K562 (cell line): ENCODE measurements at regions not wholly inside any gene's neighbourhood (a gene's known extent, or its start where the extent isn't known, plus 50 kb on each side); places are given as distances from the start of the nearest gene placed in this dataset.

Source experiments
- ATAC-seq: fragments of 200-7000 bp; cut with Tn5 transposase; 3 replicates; pipeline ENCODE4 v1.9.1; 2020; ENCODE audit warnings: moderate library complexity
- BruUV-seq: library from RNA; stranded (reverse); fragments of 400-500 nt; replicated peaks from 2 replicates; lab custom pipeline; 2021; lab: Mats Ljungman, UMichigan
- CTCF ChIA-PET: fragments of 300-600 bp; formaldehyde crosslinking; extraction: SDS; loops from one replicate; lab custom pipeline; 2021; ENCODE audit warnings: low intra/inter-chr PET ratio; lab: Yijun Ruan, JAX
- POLR2A ChIA-PET: fragments of 300-600, 350-650 bp; sonication (Branson Sonifier 250); formaldehyde crosslinking; extraction: SDS; loops from one replicate; lab custom pipeline; 2021; ENCODE audit warnings: antibody characterized with exemption, inconsistent platforms; lab: Yijun Ruan, JAX
- DNase-seq, 4 experiments: peaks; one replicate each; pipeline versions ENCODE4 v3.0.0 to v3.0.0-alpha.2; 2011 to 2018; ENCODE audit warnings: low spot score in 3 of 4, mixed read lengths in 3 of 4; ENCODE audit errors: extremely low read depth in 1 of 4
- FAIRE-seq: peaks from 2 replicates; lab custom pipeline; 2011; peaks lifted over from hg19 to GRCh38; lab: Jason Lieb, UNC
- H2AFZ ChIP-seq: 2 replicates; pipeline ENCODE4 v1.6.0; 2011; ENCODE audit warnings: low read depth, low read length, control low read depth, inconsistent platforms
- H3K27ac ChIP-seq: fragments of 200-600 bp; 3 replicates; pipeline ENCODE4 v1.8.0; 2011; ENCODE audit warnings: low read depth, mild to moderate bottlenecking, control low read depth, inconsistent platforms, low read length, moderate library complexity, mixed read lengths; ENCODE audit errors: extremely low read depth
- H3K27me3 ChIP-seq, 2 experiments: fragments of 300-600 bp in 1 of 2; 2 replicates in 1 of 2; 3 replicates in 1 of 2; pipeline versions ENCODE4 v1.6.0 to v1.8.0; 2011; ENCODE audit warnings: inconsistent platforms in 2 of 2, low read length in 2 of 2, mild to moderate bottlenecking in 1 of 2, mixed read lengths in 1 of 2, moderate library complexity in 1 of 2; ENCODE audit not compliant: control insufficient read depth in 2 of 2, insufficient read depth in 2 of 2
- H3K36me3 ChIP-seq: fragments of 300-600 bp; 3 replicates; pipeline ENCODE4 v1.8.0; 2011; ENCODE audit warnings: mild to moderate bottlenecking, low read length, inconsistent platforms; ENCODE audit not compliant: control insufficient read depth, insufficient read depth
- H3K4me1 ChIP-seq, 2 experiments: fragments of 200-600 bp in 1 of 2; replicated peaks in 1 of 2; 2 replicates in 1 of 2; 3 replicates in 1 of 2; pipeline versions ENCODE4 v1.5.1 to v1.8.0; 2011; ENCODE audit warnings: inconsistent platforms in 2 of 2, low read length in 2 of 2, mild to moderate bottlenecking in 1 of 2, mixed read lengths in 1 of 2, moderate library complexity in 1 of 2; ENCODE audit not compliant: control insufficient read depth in 2 of 2, insufficient read depth in 2 of 2
- H3K4me2 ChIP-seq: 2 replicates; pipeline ENCODE4 v1.6.1; 2011; ENCODE audit warnings: low read length, control low read depth, inconsistent platforms, mixed read lengths; ENCODE audit not compliant: insufficient read depth
- H3K4me3 ChIP-seq: fragments of 200-600 bp; sonication (generic), shearing (Covaris generic); 2 replicates; pipeline ENCODE4 v1.5.1; 2016; ENCODE audit warnings: control low read depth, inconsistent platforms
- H3K79me2 ChIP-seq: fragments of 200-600 bp; 3 replicates; pipeline ENCODE4 v1.8.0; 2011; ENCODE audit warnings: low read length, inconsistent platforms; ENCODE audit not compliant: control insufficient read depth, insufficient read depth
- H3K9ac ChIP-seq, 2 experiments: 2 replicates each; pipeline versions ENCODE4 v1.6.0 to v1.6.1; 2011; ENCODE audit warnings: low read depth in 2 of 2, low read length in 2 of 2, control low read depth in 1 of 2, inconsistent platforms in 1 of 2, mild to moderate bottlenecking in 1 of 2, mixed read lengths in 1 of 2; ENCODE audit not compliant: insufficient read depth in 1 of 2
- H3K9me1 ChIP-seq: one replicate; pipeline ENCODE4 v1.6.0; 2011; ENCODE audit warnings: inconsistent platforms, mild to moderate bottlenecking, low read length, moderate library complexity; ENCODE audit not compliant: control insufficient read depth, insufficient read depth
- H3K9me3 ChIP-seq: replicated peaks from 2 replicates; pipeline ENCODE4 v1.5.1; 2011; ENCODE audit warnings: low read depth, low read length, inconsistent platforms; ENCODE audit not compliant: control insufficient read depth, insufficient read depth
- H4K20me1 ChIP-seq: replicated peaks from 2 replicates; pipeline ENCODE4 v1.6.1; 2011; ENCODE audit warnings: low read length, inconsistent platforms, mixed read lengths; ENCODE audit not compliant: control insufficient read depth, insufficient read depth
- CHCHD3 ChIP-seq: fragments of 250-450 bp; sonication (Bioruptor Pico); IDR thresholded peaks from 2 replicates; pipeline ENCODE4 v2.1.2; 2022; ENCODE audit warnings: mild to moderate bottlenecking
- DMBX1 ChIP-seq: fragments of 250-450 bp; sonication (Bioruptor Pico); IDR thresholded peaks from 2 replicates; pipeline ENCODE4 v1.8.0; 2022; ENCODE audit warnings: inconsistent platforms, mild to moderate bottlenecking, moderate library complexity, borderline replicate concordance
- FIP1L1 ChIP-seq: fragments of 200-400 bp; formaldehyde crosslinking; IDR thresholded peaks from 2 replicates; pipeline ENCODE4 v1.6.1; 2018; ENCODE audit warnings: mild to moderate bottlenecking, low read depth, low read length; ENCODE audit not compliant: poor library complexity, severe bottlenecking
- MTF1 ChIP-seq: fragments of 250-450 bp; sonication (Bioruptor Pico); IDR thresholded peaks from 2 replicates; pipeline ENCODE4 v1.9.0; 2021; ENCODE audit warnings: moderate library complexity, mild to moderate bottlenecking, inconsistent platforms, borderline replicate concordance
- NKRF ChIP-seq: fragments of 450-650 bp; IDR thresholded peaks from 2 replicates; pipeline ENCODE4 v1.6.1; 2016; ENCODE audit warnings: borderline replicate concordance
- NR1H2 ChIP-seq: sonication (generic); formaldehyde crosslinking; IDR thresholded peaks from 2 replicates; pipeline ENCODE4 v1.4.0; 2020; ENCODE audit warnings: mild to moderate bottlenecking, missing genetic modification reagents
- RNF219 ChIP-seq: fragments of 250-450 bp; sonication (Bioruptor Pico); IDR thresholded peaks from 2 replicates; pipeline ENCODE4 v1.5.0; 2022; ENCODE audit warnings: mild to moderate bottlenecking
- SRSF3 ChIP-seq: fragments of 200-400 bp; formaldehyde crosslinking; IDR thresholded peaks from 2 replicates; pipeline ENCODE4 v1.6.1; 2016; ENCODE audit warnings: mild to moderate bottlenecking, low read length, moderate library complexity; ENCODE audit not compliant: insufficient read depth
- THRA ChIP-seq: fragments of 450-650 bp; IDR thresholded peaks from 2 replicates; pipeline ENCODE4 v1.6.1; 2017; ENCODE audit warnings: mild to moderate bottlenecking, moderate library complexity
- WHSC1 ChIP-seq: IDR thresholded peaks from one replicate; pipeline ENCODE4 v1.6.1; 2012; ENCODE audit warnings: low read length, control low read depth, inconsistent platforms
- ZNF592 ChIP-seq: fragments of 450-650 bp; IDR thresholded peaks from 2 replicates; pipeline ENCODE4 v1.6.1; 2017; ENCODE audit warnings: antibody characterized with exemption, mild to moderate bottlenecking
- in situ Hi-C: fragments of 300-500 bp; cut with MboI; formaldehyde crosslinking; loops from 4 replicates; pipeline ENCODE4 v1.15.0; 2018; ENCODE audit warnings: inconsistent platforms, mixed read lengths
- intact Hi-C: fragments of 100-400 bp; cut with micrococcal nuclease; formaldehyde crosslinking; loops from 2 replicates; pipeline ENCODE4 v1.14.2; 2022

GRCh38 chr9:111094958-111095357 lies 56.7 kb upstream of the LPAR1 start:
- H2AFZ ChIP-seq = no peak overlapping the region
- POLR2A ChIA-PET = no interaction called here
- H3K9me1 ChIP-seq = no peaks in the 10 kb centered on the region
- H3K4me1 ChIP-seq = no peaks in the 10 kb centered on the region
- no peak overlapping the region for H3K27ac ChIP-seq
- H3K4me2 ChIP-seq = no peak overlapping the region
- no peak overlapping the region for H3K4me3 ChIP-seq
- CTCF ChIA-PET = no interaction called here
- TF ChIP-seq ZNF592 = no peak
- TF ChIP-seq THRA = no peak
- TF ChIP-seq RNF219 (CRISPR knock-in tag) = no peak
- no peak for TF ChIP-seq SRSF3
- no peak for TF ChIP-seq MTF1 (CRISPR knock-in tag)
- no peak for TF ChIP-seq NR1H2 (CRISPR knock-in tag)
- TF ChIP-seq DMBX1 (CRISPR knock-in tag) = no peak
- TF ChIP-seq NKRF = no peak
- TF ChIP-seq WHSC1 = no peak
- no peak for TF ChIP-seq CHCHD3 (CRISPR knock-in tag)
- no peak for TF ChIP-seq FIP1L1
- no peaks in the 10 kb centered on the region for H3K9me3 ChIP-seq
- no peak for DNase-seq
- H3K79me2 ChIP-seq = no peaks in the 10 kb centered on the region
- intact Hi-C loops (no loop called here), in situ Hi-C loops (no loop called here)
- no peaks in the 10 kb centered on the region for H4K20me1 ChIP-seq
- H3K27me3 ChIP-seq = no peaks in the 10 kb centered on the region
- no peak for FAIRE-seq
- no TSS peak for BruUV-seq
- H3K9ac ChIP-seq = no peak overlapping the region
- no peaks in the 10 kb centered on the region for H3K36me3 ChIP-seq
- ATAC-seq = no peak
